Gastrocnemius medialis (tissue), 4 donors: ENCODE measurements at regions not wholly inside any gene's neighbourhood (a gene's known extent, or its start where the extent isn't known, plus 50 kb on each side); places are given as distances from the start of the nearest gene placed in this dataset.
"Not testable (repeated sequence)": the region's sequence is repeated elsewhere in the genome, so short reads cannot be mapped to it uniquely, and the experiment has no call there.

Source experiments
- ATAC-seq, 2 donors: fragments of 150-250 bp; one replicate each; pipeline ENCODE4 v1.9.1; 2016
- DNase-seq, 2 donors: peaks; one replicate each; pipeline ENCODE4 v3.0.0-alpha.2; 2019
- H3K27ac ChIP-seq, 4 donors: fragments of 200-600 bp; sonication (generic); 1 replicate in 1 of 4; 2 replicates in 3 of 4; pipeline ENCODE4 v1.5.1; 2016 to 2018; ENCODE audit warnings: mild to moderate bottlenecking in 2 of 4, moderate library complexity in 1 of 4
- H3K27me3 ChIP-seq, 3 donors: fragments of 200-600 bp; sonication (generic) in 2 of 3; 1 replicate in 1 of 3; 2 replicates in 2 of 3; pipeline versions ENCODE4 v1.5.1 to v1.6.0; 2016 to 2019; ENCODE audit warnings: mild to moderate bottlenecking in 1 of 3, moderate library complexity in 1 of 3
- H3K36me3 ChIP-seq, 2 donors: fragments of 200-600 bp; sonication (generic) in 1 of 2; one replicate each; pipeline ENCODE4 v1.5.1; 2017 to 2018
- H3K4me1 ChIP-seq, 2 donors: fragments of 200-600 bp; sonication (generic) in 1 of 2; one replicate each; pipeline ENCODE4 v1.5.1; 2016 to 2017; ENCODE audit warnings: mild to moderate bottlenecking in 2 of 2
- H3K4me3 ChIP-seq, 4 donors: fragments of 200-600 bp; sonication (generic) in 3 of 4; 1 replicate in 1 of 4; 2 replicates in 3 of 4; pipeline ENCODE4 v1.5.1; 2016 to 2019; ENCODE audit warnings: mild to moderate bottlenecking in 2 of 4
- H3K9me3 ChIP-seq, 3 donors: fragments of 200-600 bp; sonication (generic) in 2 of 3; 1 replicate in 1 of 3; 2 replicates in 2 of 3; pipeline ENCODE4 v1.5.1; 2016 to 2019
- POLR2A ChIP-seq, 2 donors: fragments of 450-650 bp; IDR thresholded peaks; one replicate each; pipeline ENCODE4 v1.6.1; 2017; ENCODE audit warnings: antibody characterized with exemption in 2 of 2, mild to moderate bottlenecking in 2 of 2, moderate library complexity in 2 of 2
- in situ Hi-C, 4 donors: fragments of 200-750 bp; cut with MboI; loops; one replicate each; pipeline versions ENCODE4 v1.15.0 to v1.8.0; 2017; ENCODE audit warnings: low sequenced_read_pairs in 4 of 4
- intact Hi-C: fragments of 100-400 bp; cut with DNase I; formaldehyde crosslinking; loops from one replicate; pipeline ENCODE4 v1.15.1; 2023; ENCODE audit warnings: low total_unique reads
- TF ChIP-seq, protein P1 (sequence below), 5 experiments: fragments of 450-650 bp in 3 of 5; fragments of 200-600 bp in 2 of 5; sonication (generic) in 2 of 5; IDR thresholded peaks in 4 of 5; conservative IDR thresholded peaks in 1 of 5; 1 replicate in 4 of 5; 2 replicates in 1 of 5; pipeline ENCODE4 v1.5.1; 2016 to 2019; ENCODE audit warnings: antibody characterized with exemption in 5 of 5, mild to moderate bottlenecking in 3 of 5, moderate library complexity in 3 of 5

DNA sequence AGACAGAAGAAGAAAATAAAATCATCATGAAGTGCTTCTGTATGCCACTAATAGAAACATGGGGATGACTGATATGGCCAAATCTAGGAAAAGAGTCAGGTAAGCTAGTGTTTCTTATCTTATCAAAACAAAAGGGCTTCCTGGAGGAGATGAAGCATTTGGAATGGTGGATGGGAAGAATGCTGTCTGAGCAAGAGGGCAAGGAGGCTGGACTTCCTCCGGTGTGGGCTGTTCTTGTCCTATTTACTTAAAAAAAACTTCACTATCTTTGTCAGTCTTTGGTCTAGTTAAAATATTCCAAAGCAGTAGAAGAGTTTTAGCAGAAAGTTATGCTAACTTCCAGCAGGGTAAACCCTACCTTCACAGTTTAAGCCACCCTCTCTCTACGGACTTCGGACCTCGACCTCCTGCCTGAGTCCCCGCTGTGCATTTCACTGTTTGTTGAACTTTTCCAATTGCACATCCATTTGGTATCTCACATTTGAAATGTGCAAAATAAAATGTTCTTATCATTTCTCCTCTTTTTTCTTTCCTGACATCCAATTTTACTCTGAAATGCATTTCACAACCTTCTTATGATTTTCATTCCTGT lies 64.8 kb upstream of the TSPAN2 start:
- H3K9me3 ChIP-seq: no peaks in the 10 kb centered on the region
- no peak for ATAC-seq
- peaks cover 0 to 11% of the 10 kb centered on the region in 2 donors for H3K4me1 ChIP-seq
- DNase-seq: no peak
- H3K27me3 ChIP-seq: no peaks in the 10 kb centered on the region
- H3K4me3 ChIP-seq: no peak overlapping the region
- intact Hi-C loops (no loop called here), in situ Hi-C loops (no loop called here)
- no peak for TF ChIP-seq POLR2A (IDR thresholded peaks at IDR 0.05)
- TF ChIP-seq, protein P1, sequence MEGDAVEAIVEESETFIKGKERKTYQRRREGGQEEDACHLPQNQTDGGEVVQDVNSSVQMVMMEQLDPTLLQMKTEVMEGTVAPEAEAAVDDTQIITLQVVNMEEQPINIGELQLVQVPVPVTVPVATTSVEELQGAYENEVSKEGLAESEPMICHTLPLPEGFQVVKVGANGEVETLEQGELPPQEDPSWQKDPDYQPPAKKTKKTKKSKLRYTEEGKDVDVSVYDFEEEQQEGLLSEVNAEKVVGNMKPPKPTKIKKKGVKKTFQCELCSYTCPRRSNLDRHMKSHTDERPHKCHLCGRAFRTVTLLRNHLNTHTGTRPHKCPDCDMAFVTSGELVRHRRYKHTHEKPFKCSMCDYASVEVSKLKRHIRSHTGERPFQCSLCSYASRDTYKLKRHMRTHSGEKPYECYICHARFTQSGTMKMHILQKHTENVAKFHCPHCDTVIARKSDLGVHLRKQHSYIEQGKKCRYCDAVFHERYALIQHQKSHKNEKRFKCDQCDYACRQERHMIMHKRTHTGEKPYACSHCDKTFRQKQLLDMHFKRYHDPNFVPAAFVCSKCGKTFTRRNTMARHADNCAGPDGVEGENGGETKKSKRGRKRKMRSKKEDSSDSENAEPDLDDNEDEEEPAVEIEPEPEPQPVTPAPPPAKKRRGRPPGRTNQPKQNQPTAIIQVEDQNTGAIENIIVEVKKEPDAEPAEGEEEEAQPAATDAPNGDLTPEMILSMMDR (IDR thresholded peaks at IDR 0.05 in 4 of 5, conservative IDR thresholded peaks at IDR 0.05 in 1 of 5): no peak
- no peaks in the 10 kb centered on the region for H3K36me3 ChIP-seq
- H3K27ac ChIP-seq: no peak overlapping the region

DNA sequence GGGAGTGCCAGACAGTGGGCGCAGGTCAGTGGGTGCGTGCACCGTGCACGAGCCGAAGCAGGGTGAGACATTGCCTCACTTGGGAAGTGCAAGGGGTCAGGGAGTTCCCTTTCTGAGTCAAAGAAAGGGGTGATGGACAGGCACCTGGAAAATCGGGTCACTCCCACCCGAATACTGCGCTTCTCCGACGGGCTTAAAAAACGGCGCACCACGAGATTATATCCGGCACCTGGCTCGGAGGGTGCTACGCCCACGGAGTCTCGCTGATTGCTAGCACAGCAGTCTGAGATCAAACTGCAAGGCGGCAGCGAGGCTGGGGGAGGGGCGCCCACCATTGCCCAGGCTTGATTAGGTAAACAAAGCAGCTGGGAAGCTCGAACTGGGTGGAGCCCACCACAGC lies 58.6 kb upstream of the TSPAN2 start:
- H3K9me3 ChIP-seq, ATAC-seq, H3K36me3 ChIP-seq, H3K27ac ChIP-seq, intact Hi-C loops, H3K4me1 ChIP-seq, DNase-seq, H3K4me3 ChIP-seq: not testable (repeated sequence)
- H3K27me3 ChIP-seq: peaks cover 0 to 10% (median 0%) of the 10 kb centered on the region in 3 donors
- in situ Hi-C loops: loop anchor here in 2 of 4 donors (25.0 kb wide), 1 partner anchor 189 kb away; the partner anchor contains the start of gene NGF (in 2 of the 2)

DNA sequence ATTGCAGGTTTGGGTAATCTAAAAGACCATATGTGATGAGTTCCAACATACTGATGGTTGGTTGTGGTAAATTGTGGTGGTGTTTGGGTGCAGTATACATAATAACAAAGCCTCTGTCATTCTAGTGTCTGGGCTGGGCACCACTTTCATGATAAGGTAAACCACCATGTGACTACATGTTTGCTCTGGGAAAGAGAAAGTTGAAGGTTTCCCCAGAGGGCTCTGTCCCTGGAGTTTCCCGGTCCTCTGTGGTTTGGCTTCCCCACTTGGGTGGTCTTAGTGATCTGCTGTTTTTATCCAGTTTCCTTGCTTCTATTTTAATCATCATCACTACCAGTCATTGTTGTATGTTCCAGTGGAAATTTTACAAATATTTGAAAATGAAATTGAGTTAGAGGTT lies 55.9 kb upstream of the TSPAN2 start:
- in situ Hi-C loops: loop anchor here in 2 of 4 donors (25.0 kb wide), 1 partner anchor 192 kb away; the partner anchor contains the start of gene NGF (in 2 of the 2)
- no peaks in the 10 kb centered on the region for H3K9me3 ChIP-seq
- intact Hi-C loops: no loop called here

DNA sequence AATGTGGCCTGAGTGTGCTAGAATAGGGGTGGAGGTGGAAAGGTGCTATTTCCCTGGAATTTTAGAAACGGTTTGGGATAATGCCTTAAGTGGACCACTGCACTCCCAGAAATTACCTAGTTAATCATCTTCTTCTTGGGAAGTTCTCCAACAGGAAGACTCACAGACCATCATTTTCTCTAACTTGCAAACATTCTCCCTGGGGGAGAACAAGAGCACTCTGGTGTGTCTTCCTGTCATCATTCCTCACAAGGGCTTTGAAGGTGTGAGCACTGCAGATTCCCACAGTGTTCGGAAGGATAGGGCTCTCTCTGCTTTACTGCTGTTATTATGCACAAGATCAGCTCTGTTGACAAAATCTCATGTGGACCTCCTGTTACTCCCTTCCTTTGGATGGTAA lies 54.9 kb upstream of the TSPAN2 start:
- H3K4me3 ChIP-seq: no peak overlapping the region
- H3K4me1 ChIP-seq: peaks cover 0 to 1% of the 10 kb centered on the region in 2 donors
- TF ChIP-seq POLR2A (IDR thresholded peaks at IDR 0.05): no peak
- TF ChIP-seq, protein P1 (IDR thresholded peaks at IDR 0.05 in 4 of 5, conservative IDR thresholded peaks at IDR 0.05 in 1 of 5): no peak
- no peaks in the 10 kb centered on the region for H3K36me3 ChIP-seq
- intact Hi-C loops (no loop called here), in situ Hi-C loops (loop anchor here in 2 of 4 donors (25.0 kb wide), 1 partner anchor 193 kb away; the partner anchor contains the start of gene NGF (in 2 of the 2))
- ATAC-seq: no peak
- H3K27ac ChIP-seq: no peak overlapping the region
- H3K9me3 ChIP-seq: no peaks in the 10 kb centered on the region
- no peak for DNase-seq
- peaks cover 0 to 10% (median 0%) of the 10 kb centered on the region in 3 donors for H3K27me3 ChIP-seq

More for the DNA sequence above, 55.9 kb upstream of the TSPAN2 start:
- Histone ChIP-seq H3K27ac (no peak overlapping the region), H3K36me3 (no peaks in the 10 kb centered on the region), H3K4me1 (no peaks in the 10 kb centered on the region), H3K27me3 (peaks cover 0 to 10% (median 0%) of the 10 kb centered on the region in 3 donors), H3K4me3 (no peak overlapping the region)
- TF ChIP-seq, protein P1 (IDR thresholded peaks at IDR 0.05 in 4 of 5, conservative IDR thresholded peaks at IDR 0.05 in 1 of 5): no peak
- TF ChIP-seq POLR2A (IDR thresholded peaks at IDR 0.05): no peak
- no peak for DNase-seq
- ATAC-seq: no peak

DNA sequence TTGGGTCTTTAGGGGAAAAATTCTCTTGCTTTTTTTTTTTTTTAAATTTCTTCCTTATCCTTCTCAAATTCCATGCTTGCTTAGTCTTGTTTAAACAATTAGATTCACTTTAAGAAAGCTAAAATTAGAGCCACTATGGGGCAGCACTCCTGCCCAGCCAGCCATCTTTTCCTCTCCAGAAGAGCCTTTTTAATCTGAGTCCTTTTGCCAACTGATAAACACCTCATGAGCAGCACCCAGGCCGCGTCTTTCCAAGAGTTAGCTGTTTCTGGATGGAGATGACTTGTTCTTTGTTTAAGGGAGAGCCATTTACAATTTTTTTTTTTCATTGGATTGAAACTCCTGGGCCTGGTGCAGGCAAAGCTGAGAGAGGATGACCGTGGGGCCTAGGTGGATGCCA lies 53.3 kb upstream of the TSPAN2 start:
- peaks cover 0 to 7% of the 10 kb centered on the region in 2 donors for H3K4me1 ChIP-seq
- no peak overlapping the region for H3K4me3 ChIP-seq
- peaks cover 0 to 10% (median 0%) of the 10 kb centered on the region in 3 donors for H3K27me3 ChIP-seq
- DNase-seq (no peak), ATAC-seq (no peak)
- H3K9me3 ChIP-seq: no peaks in the 10 kb centered on the region
- no peak overlapping the region for H3K27ac ChIP-seq
- H3K36me3 ChIP-seq: no peaks in the 10 kb centered on the region
- in situ Hi-C loops: loop anchor here in 2 of 4 donors (25.0 kb wide), 1 partner anchor 195 kb away; the partner anchor contains the start of gene NGF (in 2 of the 2)
- intact Hi-C loops: no loop called here
- TF ChIP-seq, protein P1 (IDR thresholded peaks at IDR 0.05 in 4 of 5, conservative IDR thresholded peaks at IDR 0.05 in 1 of 5): no peak
- no peak for TF ChIP-seq POLR2A (IDR thresholded peaks at IDR 0.05)
